ENCODE measurements at regions not wholly inside any gene's neighbourhood (a gene's known extent, or its start where the extent isn't known, plus 50 kb on each side); places are given as distances from the start of the nearest gene placed in this dataset.

DNA sequence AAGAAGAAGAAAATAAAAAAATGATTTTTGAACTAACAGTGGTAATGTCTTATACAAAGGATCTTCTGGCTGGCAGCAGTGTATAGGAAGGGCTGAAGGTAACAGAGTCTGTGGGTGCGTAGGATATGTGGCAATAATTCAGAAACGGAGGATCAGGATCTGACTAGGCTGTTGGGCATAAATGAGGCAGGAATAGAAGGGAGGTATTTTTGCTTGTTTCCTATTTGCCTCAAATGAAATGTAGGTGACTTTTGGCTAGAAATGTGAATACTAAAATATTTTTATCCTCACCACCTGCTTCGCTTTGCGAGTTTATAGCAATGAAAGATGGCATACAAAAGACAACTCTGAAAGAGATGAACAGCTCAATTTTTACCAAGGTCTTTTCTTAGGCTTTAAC lies 1086.1 kb upstream of the CELF4 start:
- no peak for TF ChIP-seq CTCF (IDR thresholded peaks at IDR 0.05)
- no peak for TF ChIP-seq POLR2A (IDR thresholded peaks at IDR 0.05)
- TF ChIP-seq POLR2AphosphoS5 (IDR thresholded peaks at IDR 0.05): no peak
